Fibroblast of the aortic adventitia (primary cell): ENCODE measurements at regions not wholly inside any gene's neighbourhood (a gene's known extent, or its start where the extent isn't known, plus 50 kb on each side); places are given as distances from the start of the nearest gene placed in this dataset.

Experiments
- DNase-seq: peaks from one replicate; pipeline ENCODE4 v3.0.0-alpha.2; 2010; ENCODE audit warnings: low read depth
- H3K4me3 ChIP-seq: 2 replicates; pipeline ENCODE4 v1.5.1; 2011; ENCODE audit warnings: low read depth, mild to moderate bottlenecking, control low read depth, low read length, moderate library complexity
- TF ChIP-seq, protein P1 (sequence below): IDR thresholded peaks from 2 replicates; pipeline ENCODE4 v1.5.1; 2011; ENCODE audit warnings: mild to moderate bottlenecking, low read length, control low read depth, inconsistent platforms; ENCODE audit not compliant: insufficient read depth

DNA sequence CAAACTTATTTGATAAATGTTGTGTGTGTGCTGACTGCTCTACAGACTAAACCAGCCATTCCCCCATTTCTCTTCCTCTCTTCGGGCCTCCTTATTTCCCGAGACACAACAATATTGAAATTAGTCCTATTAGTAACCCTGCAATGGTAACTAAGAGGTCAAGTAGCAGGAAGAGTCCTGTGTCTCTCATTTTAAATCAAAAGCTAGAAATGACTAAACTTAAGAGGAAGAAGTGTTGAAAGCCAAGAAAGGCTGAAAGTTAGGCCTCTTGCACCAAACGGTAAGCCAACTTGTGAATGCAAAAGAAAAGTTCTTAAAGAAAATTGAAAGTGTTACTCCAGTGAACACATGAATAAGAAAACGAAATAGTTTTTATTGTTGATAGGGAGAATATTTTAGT lies 357.8 kb upstream of the SLC7A11 start:
- TF ChIP-seq, protein P1, sequence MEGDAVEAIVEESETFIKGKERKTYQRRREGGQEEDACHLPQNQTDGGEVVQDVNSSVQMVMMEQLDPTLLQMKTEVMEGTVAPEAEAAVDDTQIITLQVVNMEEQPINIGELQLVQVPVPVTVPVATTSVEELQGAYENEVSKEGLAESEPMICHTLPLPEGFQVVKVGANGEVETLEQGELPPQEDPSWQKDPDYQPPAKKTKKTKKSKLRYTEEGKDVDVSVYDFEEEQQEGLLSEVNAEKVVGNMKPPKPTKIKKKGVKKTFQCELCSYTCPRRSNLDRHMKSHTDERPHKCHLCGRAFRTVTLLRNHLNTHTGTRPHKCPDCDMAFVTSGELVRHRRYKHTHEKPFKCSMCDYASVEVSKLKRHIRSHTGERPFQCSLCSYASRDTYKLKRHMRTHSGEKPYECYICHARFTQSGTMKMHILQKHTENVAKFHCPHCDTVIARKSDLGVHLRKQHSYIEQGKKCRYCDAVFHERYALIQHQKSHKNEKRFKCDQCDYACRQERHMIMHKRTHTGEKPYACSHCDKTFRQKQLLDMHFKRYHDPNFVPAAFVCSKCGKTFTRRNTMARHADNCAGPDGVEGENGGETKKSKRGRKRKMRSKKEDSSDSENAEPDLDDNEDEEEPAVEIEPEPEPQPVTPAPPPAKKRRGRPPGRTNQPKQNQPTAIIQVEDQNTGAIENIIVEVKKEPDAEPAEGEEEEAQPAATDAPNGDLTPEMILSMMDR = no peak
- DNase-seq = no peak
- no peak overlapping the region for H3K4me3 ChIP-seq

DNA sequence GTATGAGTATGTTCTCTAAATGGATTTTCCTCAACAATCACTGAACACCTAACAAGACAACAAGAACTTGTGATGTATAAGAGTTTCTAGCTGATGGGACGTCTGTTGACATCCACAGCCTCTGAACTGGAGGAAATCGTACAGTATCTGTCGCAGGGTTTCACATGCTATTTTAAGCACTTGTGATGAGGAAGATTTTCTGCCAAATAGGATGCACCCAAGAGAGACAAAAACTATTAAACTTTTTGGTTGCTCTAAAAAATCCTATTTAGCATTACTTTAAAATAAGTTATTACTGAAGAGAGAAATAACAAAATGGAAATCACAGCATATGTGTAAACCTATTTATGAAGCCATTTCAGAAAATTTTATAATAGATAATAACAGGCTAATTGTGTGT lies 356.1 kb upstream of the SLC7A11 start:
- no peak overlapping the region for H3K4me3 ChIP-seq
- TF ChIP-seq, protein P1 = no peak
- no peak for DNase-seq

DNA sequence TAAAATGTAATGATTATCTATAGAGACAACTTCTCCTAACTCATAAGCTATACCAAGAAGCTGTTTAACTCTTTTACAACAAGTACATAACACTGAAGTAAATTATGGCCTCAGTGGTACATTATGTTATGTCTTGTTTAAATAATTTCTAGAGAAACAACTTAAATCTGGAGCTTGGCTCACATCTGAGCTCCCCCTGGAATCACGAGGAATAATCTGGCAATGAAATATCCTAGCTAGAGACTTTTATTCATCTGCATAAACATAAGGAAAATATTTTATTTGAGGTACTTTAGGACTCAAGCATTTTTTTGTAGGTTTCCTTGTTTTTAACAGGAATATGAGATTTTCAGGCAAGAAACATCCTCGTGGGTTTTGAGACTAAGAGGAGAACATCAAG lies 354.7 kb upstream of the SLC7A11 start:
- no peak for DNase-seq
- H3K4me3 ChIP-seq = no peak overlapping the region
- TF ChIP-seq, protein P1 = no peak

GRCh38 chr4:138595731-138596460 lies 353.7 kb upstream of the SLC7A11 start:
- TF ChIP-seq, protein P1 = no peak
- no peak overlapping the region for H3K4me3 ChIP-seq
- peak; percentile 90 for DNase-seq

DNA sequence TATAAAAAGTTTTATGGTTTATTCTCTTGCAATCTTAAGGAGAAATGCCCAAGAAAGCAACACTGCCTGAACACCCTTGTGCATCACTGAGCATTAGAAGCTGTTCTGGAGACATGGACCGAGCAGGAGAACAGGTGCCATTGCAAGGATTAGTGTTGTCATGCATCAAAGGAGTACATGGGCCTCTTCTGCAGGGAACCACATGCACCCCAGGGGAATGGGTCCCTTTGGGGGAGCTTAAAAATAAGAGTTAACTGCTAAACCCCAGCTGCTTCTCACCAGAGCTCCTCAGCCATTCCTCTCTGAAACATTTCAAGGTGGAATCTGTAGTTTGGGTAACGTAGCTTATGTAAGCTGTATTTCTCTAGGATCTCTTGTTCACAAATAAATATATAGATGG lies 353.0 kb upstream of the SLC7A11 start:
- no peak for DNase-seq
- H3K4me3 ChIP-seq = no peak overlapping the region
- TF ChIP-seq, protein P1 = no peak

- DNase-seq = no peak
- TF ChIP-seq, protein P1 = no peak
- H3K4me3 ChIP-seq = no peak overlapping the region
Observed at GRCh38 chr4:138592796-138593195, 350.6 kb upstream of the SLC7A11 start.

DNA sequence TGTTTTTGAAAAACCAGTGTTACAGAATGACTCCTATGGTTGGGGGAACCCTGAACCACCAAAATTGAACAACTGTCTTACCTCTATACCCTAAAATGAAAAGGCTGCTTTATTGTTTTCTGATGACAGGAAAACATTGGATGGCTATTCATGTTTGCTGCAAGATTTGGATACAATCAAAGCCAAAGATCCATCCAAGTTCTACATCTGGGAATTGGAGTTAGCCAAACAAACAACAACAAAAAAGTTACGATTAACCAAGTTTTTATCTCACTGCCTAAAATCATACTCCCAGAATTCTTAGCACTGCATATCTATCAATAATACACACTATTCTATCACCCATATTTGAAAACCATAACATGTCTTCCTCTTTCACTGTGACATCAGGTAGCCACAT lies 349.7 kb upstream of the SLC7A11 start:
- TF ChIP-seq, protein P1 = no peak
- H3K4me3 ChIP-seq = no peak overlapping the region
- no peak for DNase-seq
